Small intestine (tissue), 7 donors: ENCODE measurements at regions not wholly inside any gene's neighbourhood (a gene's known extent, or its start where the extent isn't known, plus 50 kb on each side); places are given as distances from the start of the nearest gene placed in this dataset.

Source experiments
- DNase-seq, 2 donors: peaks; one replicate each; pipeline versions ENCODE4 v3.0.0 to v3.0.0-alpha.2; 2013
- FAIRE-seq: peaks from 2 replicates; lab custom pipeline; 2012; peaks lifted over from hg19 to GRCh38; lab: Jason Lieb, UNC
- H3K27ac ChIP-seq, 3 donors: one replicate each; pipeline ENCODE4 v1.5.1; 2013; ENCODE audit warnings: low read length in 2 of 3, mild to moderate bottlenecking in 2 of 3, control low read depth in 1 of 3, inconsistent platforms in 1 of 3, low read depth in 1 of 3, moderate library complexity in 1 of 3
- H3K27me3 ChIP-seq, 3 donors: one replicate each; pipeline ENCODE4 v1.6.1; 2013; ENCODE audit warnings: low read length in 3 of 3, inconsistent platforms in 1 of 3; ENCODE audit not compliant: control insufficient read depth in 3 of 3, insufficient read depth in 3 of 3
- H3K36me3 ChIP-seq, 3 donors: one replicate each; pipeline ENCODE4 v1.6.1; 2013; ENCODE audit warnings: low read length in 3 of 3, inconsistent platforms in 1 of 3, low read depth in 1 of 3, mild to moderate bottlenecking in 1 of 3, moderate library complexity in 1 of 3; ENCODE audit not compliant: control insufficient read depth in 3 of 3, insufficient read depth in 2 of 3
- H3K4me1 ChIP-seq, 3 donors: one replicate each; pipeline ENCODE4 v1.6.1; 2013; ENCODE audit warnings: low read length in 2 of 3, inconsistent platforms in 1 of 3, low read depth in 1 of 3, mild to moderate bottlenecking in 1 of 3, moderate library complexity in 1 of 3; ENCODE audit not compliant: control insufficient read depth in 3 of 3, insufficient read depth in 2 of 3
- H3K4me3 ChIP-seq, 3 donors: one replicate each; pipeline ENCODE4 v1.5.1; 2013; ENCODE audit warnings: low read length in 3 of 3, control low read depth in 1 of 3, inconsistent platforms in 1 of 3, low read depth in 1 of 3, mild to moderate bottlenecking in 1 of 3, moderate library complexity in 1 of 3
- H3K9me3 ChIP-seq, 2 donors: one replicate each; pipeline ENCODE4 v1.6.1; 2013; ENCODE audit warnings: low read depth in 1 of 2, low read length in 1 of 2; ENCODE audit not compliant: control insufficient read depth in 2 of 2, insufficient read depth in 1 of 2
- WGBS, 3 donors: extraction: QIAGEN DNeasy Blood & Tissue Kit; methylation state at CpG; one replicate each; pipeline ENCODE4 v1.1.7; 2013; 5-methylcytosine and 5-hydroxymethylcytosine counted together
- donor health status: healthy with polysubstance abuse.
- donor health status: control.
- donor health status: control.
- donor health status: Bipolar disorder and iron deficiency.
- donor health status: healthy.

DNA sequence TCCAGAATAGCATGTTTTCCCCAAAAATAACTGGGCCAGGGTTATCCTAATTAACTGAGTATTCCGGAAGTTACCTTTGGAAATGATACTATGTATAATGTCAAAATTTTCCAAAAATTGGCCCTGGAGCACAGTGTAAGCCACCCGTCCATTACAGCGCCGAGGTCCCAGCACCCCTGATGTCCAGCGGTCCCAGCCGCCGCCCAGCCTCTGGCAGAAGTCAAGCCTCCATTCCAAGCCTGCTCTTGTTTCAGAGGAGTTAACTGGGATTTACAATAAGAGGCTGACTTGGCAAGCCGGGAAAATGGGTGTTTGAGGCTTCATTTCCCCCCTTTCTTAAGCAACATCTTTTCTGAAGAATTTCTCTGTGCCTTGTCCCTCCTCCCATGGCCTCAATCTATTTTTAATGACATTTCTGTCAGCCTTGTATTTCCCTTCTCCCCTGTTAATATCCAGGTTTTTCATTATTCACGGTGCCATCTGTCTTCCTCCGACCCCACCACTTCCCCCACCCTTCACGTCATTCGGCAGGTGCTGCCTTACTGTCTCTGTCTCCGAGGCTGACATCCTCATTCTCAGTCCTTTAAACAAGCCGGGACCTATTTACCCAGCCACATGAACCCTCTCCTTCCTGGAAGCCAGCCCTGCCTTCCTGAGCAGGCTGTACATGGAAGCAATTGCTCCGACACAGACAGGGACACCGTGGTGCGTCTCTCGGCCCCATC, 490.9 kb downstream of the NPHP4 start:
- WGBS, 3 donors, result 79 to 80% (median 80%) methylated on average over 18 of the region's 18 CpGs
- FAIRE-seq (no peak), DNase-seq (no peak)
- H3K9me3 ChIP-seq, result no peaks in the 10 kb centered on the region
- H3K4me3 ChIP-seq, result no peak overlapping the region
- H3K27me3 ChIP-seq, result peaks cover 0 to 3% (median 0%) of the 10 kb centered on the region in 3 donors
- H3K27ac ChIP-seq, result no peak overlapping the region
- no peaks in the 10 kb centered on the region for H3K36me3 ChIP-seq
- no peaks in the 10 kb centered on the region for H3K4me1 ChIP-seq

DNA sequence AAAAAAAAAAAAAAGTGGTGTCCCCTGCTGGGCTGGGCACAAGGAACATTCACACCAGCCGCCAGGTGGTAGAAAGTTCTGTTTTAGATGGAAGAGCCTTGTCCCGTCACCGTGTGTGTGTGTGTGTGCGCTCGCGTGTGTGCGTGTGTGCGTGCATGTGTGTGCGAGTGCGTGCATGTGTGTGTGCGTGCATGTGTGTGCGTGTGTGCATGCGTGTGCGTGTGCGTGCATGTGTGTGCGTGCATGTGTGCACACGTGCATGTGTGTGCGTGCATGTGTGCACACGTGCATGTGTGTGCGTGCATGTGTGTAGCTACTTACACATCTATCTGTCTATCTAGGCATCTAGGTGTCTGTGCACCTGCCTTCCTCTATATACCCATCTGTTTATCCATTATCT, 491.7 kb downstream of the NPHP4 start:
- DNase-seq (no peak), FAIRE-seq (no peak)
- Histone ChIP-seq H3K27ac (no peak overlapping the region), H3K9me3 (no peaks in the 10 kb centered on the region), H3K4me1 (no peaks in the 10 kb centered on the region), H3K27me3 (peaks cover 0 to 3% (median 0%) of the 10 kb centered on the region in 3 donors), H3K36me3 (no peaks in the 10 kb centered on the region), H3K4me3 (no peak overlapping the region)
- 95 to 96% (median 95%) methylated on average over 20 of the region's 20 CpGs for WGBS, 3 donors

DNA sequence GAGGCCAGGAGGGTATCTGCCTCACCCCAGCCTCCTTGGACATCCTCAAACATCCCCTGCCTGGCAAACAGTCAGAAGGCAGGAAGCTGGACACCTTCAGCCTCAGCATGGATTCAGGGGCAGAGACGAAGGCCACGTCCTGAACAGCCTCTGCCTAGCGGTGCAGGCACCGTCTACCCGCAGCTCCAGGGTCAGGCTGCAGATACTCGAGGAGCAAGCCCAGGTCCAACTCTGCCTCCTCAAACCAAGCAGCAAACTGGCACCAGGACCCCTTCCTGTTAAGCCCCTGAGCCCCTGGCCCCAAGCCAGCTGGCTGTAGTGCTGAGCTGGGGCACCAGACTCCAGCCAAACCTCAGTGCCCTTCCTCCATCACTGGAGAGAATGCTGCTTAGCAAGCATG, 494.7 kb downstream of the NPHP4 start:
- Histone ChIP-seq H3K4me3 (no peak overlapping the region), H3K27ac (no peak overlapping the region), H3K9me3 (no peaks in the 10 kb centered on the region), H3K36me3 (no peaks in the 10 kb centered on the region), H3K27me3 (no peaks in the 10 kb centered on the region), H3K4me1 (no peaks in the 10 kb centered on the region)
- WGBS, 3 donors, result 65 to 71% (median 67%) methylated on average over 6 of the region's 6 CpGs
- DNase-seq, result no peak
- no peak for FAIRE-seq

DNA sequence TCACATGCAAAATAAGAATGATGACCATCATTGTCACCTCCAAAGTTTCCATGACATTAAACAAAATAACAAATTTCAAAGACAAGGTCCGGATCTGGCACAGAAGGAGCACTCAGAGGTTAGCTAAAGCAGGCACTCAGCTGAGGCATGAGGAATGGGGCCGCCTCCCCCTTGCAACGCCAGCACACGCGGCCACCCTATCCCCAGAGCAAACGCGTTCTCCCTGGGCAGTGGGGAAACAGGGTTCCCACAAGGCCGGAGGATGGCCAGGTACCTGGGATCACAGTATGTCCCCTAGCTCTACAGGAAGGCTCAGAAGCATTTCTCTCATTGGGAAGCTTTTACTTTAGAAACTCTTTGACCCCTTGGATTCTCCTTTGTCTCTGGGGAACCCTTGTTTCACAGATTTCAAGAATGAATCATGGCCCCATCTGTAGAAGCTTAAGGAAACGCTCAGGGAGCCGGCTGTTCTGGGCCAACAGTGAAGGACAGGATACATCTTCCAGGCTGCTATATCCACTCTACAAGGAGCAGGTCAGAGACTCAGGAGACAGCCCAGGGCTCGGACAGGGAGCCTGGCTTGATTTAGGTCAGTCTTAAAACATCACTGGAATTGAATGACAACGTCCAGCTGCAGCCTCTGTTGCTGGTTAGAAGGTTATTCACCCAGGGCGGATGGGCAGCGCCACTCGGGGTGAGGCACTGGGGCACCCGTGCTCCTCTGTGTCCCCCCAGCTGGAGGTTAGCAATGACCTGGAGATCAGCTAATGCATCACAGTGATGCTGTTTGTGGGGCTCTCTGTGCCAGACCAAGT, 496.4 kb downstream of the NPHP4 start:
- DNase-seq, result no peak
- Histone ChIP-seq H3K36me3 (no peaks in the 10 kb centered on the region), H3K27me3 (no peaks in the 10 kb centered on the region), H3K9me3 (no peaks in the 10 kb centered on the region), H3K4me3 (no peak overlapping the region), H3K4me1 (no peaks in the 10 kb centered on the region), H3K27ac (no peak overlapping the region)
- WGBS, 3 donors, result 76 to 81% (median 80%) methylated on average over 16 of the region's 16 CpGs
- no peak for FAIRE-seq

DNA sequence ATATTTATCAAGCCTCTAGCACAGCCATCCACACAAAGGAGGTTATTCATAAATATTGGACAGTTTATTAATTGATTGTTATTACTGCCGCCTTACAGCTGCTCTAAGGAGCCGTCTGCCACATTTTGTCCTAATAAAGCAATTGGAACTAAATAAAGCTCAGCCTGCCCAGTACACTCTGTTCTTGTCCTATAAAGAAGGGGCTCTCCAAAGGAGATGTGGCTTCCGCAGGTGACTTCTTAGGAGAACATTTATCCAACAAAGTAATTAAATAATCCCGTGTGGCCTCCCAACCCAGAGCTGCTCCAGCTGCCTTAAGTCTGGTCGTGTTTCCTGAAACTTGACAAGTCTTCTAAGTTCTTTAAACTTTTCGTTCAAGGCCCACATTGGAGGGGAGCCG, 497.7 kb downstream of the NPHP4 start:
- H3K36me3 ChIP-seq, result no peaks in the 10 kb centered on the region
- DNase-seq, result no peak
- no peaks in the 10 kb centered on the region for H3K4me1 ChIP-seq
- H3K27ac ChIP-seq, result no peak overlapping the region
- H3K4me3 ChIP-seq, result no peak overlapping the region
- FAIRE-seq, result no peak
- WGBS, 3 donors, result 43 to 50% (median 50%) methylated on average over 7 of the region's 7 CpGs
- no peaks in the 10 kb centered on the region for H3K9me3 ChIP-seq
- no peaks in the 10 kb centered on the region for H3K27me3 ChIP-seq

DNA sequence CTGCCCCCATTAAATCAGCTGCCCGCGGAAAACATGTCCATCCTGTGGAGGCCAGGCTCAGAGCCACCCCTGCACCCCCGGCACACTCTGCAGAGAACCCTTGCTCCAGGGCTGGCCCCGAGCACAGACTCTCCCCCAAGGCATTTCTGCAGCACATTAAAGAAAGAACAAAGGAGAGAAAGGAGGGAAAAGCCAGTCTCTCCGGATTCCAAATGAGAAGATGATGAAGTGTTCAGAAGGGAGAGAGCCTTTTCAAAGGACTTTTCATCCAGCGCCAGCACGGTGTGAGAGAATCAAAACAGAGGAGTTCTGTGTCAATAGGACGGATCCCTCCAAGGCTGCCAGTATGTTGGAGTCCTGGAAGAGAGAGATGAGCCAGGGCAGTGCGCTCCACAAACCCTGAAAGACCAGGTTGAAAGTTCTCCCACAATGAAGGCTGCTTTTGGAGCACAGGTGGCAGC, 498.3 kb downstream of the NPHP4 start:
- Histone ChIP-seq H3K27me3 (no peaks in the 10 kb centered on the region), H3K9me3 (no peaks in the 10 kb centered on the region), H3K4me3 (no peak overlapping the region), H3K36me3 (no peaks in the 10 kb centered on the region), H3K4me1 (no peaks in the 10 kb centered on the region), H3K27ac (no peak overlapping the region)
- 62 to 70% (median 69%) methylated on average over 9 of the region's 9 CpGs for WGBS, 3 donors
- FAIRE-seq (no peak), DNase-seq (no peak)

DNA sequence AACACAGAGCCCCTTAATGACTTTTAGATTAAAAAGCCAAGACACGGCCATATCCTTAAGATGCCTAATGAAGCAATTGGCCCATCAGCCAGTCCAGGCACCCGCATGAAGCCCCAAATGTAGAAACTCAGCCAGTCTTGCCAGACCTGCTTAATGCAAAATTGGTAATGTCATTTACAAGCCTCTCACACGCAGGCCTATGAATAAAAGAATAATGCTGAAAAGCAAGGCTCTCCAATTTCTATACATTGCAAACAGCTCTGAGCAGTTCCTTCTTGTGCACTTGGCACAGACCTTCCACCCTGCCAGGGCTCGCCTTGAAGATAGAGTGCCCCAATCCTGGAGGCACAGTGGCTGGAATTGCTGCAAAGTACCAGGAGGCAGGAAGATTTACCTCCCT, 498.9 kb downstream of the NPHP4 start:
- FAIRE-seq (no peak), DNase-seq (no peak)
- no peaks in the 10 kb centered on the region for H3K36me3 ChIP-seq
- no peaks in the 10 kb centered on the region for H3K4me1 ChIP-seq
- no peak overlapping the region for H3K4me3 ChIP-seq
- H3K27me3 ChIP-seq, result no peaks in the 10 kb centered on the region
- H3K27ac ChIP-seq, result no peak overlapping the region
- H3K9me3 ChIP-seq, result no peaks in the 10 kb centered on the region
- 63 to 82% (median 71%) methylated on average over 4 of the region's 4 CpGs for WGBS, 3 donors

DNA sequence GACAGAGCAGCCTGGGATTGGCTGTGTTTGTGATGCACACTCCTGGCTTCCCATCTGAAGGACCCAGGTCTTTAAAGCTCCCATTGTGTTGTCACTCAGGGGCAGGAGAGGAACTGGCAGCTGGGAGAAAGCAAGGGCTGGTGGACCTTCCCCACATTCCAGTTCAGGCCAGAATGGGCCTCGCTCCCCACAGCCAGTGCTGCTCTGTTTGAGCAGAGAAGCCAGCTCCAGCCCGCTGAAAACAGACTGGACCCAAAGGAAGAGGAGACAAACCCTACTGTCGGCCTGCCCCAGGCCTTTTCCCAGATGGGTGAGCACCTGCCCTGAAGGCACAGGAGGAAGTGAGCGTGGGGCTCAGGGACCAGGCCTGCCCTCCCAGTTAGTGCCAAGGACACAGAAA, 499.4 kb downstream of the NPHP4 start:
- no peak overlapping the region for H3K4me3 ChIP-seq
- H3K4me1 ChIP-seq, result no peaks in the 10 kb centered on the region
- no peaks in the 10 kb centered on the region for H3K9me3 ChIP-seq
- H3K27me3 ChIP-seq, result no peaks in the 10 kb centered on the region
- H3K36me3 ChIP-seq, result no peaks in the 10 kb centered on the region
- no peak overlapping the region for H3K27ac ChIP-seq
- FAIRE-seq (no peak), DNase-seq (no peak)
- WGBS, 3 donors, result 62 to 81% (median 63%) methylated on average over 4 of the region's 4 CpGs
